ENCODE measurements at regions not wholly inside any gene's neighbourhood (a gene's known extent, or its start where the extent isn't known, plus 50 kb on each side); places are given as distances from the start of the nearest gene placed in this dataset.

GRCh38 chr7:115097175-115097671, 175.3 kb downstream of the MDFIC start:
- TF ChIP-seq CTCF (conservative IDR thresholded peaks at IDR 0.05; ENCODE audit: low read depth, low read length): no peak
- no peak overlapping the region for H3K4me3 ChIP-seq (ENCODE audit: low read depth, low read length)
- DNase-seq (ENCODE audit: low read depth): peak; percentile 87

- TF ChIP-seq CTCF (conservative IDR thresholded peaks at IDR 0.05; ENCODE audit: low read depth, low read length): peak; percentile 18
- H3K4me3 ChIP-seq (ENCODE audit: low read depth, low read length): no peak overlapping the region
- peak; percentile 52 for DNase-seq (ENCODE audit: low read depth)
Measured at GRCh38 chr7:115096262-115096661, 174.4 kb downstream of the MDFIC start.

- DNase-seq (ENCODE audit: low read depth): peak; percentile 75
- no peak overlapping the region for H3K4me3 ChIP-seq (ENCODE audit: low read depth, low read length)
- TF ChIP-seq CTCF (conservative IDR thresholded peaks at IDR 0.05; ENCODE audit: low read depth, low read length): no peak
Measured at GRCh38 chr7:115094163-115094562, 172.3 kb downstream of the MDFIC start.

DNA sequence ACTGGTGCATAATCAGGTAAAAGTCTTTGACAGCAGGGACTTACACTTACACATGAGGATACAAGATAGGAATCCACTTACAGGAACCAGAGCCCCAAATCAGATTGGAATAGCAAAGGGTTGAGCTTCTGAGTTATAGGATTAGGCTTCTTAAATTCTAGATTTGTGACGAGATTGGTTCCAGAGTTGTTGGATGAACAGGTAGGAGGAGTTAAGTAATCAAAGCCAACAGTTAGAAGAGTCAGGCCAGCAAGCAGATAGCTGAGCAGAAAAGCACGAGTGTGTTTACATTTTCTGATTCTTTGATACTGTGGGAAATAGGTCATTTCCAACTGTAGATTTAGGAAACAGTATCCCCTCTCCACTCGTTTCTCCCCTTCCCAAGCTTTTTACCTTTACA, 167.0 kb downstream of the MDFIC start:
- no peak for DNase-seq (ENCODE audit: low read depth)
- H3K4me3 ChIP-seq (ENCODE audit: low read depth, low read length): no peak overlapping the region
- TF ChIP-seq CTCF (conservative IDR thresholded peaks at IDR 0.05; ENCODE audit: low read depth, low read length): no peak

DNA sequence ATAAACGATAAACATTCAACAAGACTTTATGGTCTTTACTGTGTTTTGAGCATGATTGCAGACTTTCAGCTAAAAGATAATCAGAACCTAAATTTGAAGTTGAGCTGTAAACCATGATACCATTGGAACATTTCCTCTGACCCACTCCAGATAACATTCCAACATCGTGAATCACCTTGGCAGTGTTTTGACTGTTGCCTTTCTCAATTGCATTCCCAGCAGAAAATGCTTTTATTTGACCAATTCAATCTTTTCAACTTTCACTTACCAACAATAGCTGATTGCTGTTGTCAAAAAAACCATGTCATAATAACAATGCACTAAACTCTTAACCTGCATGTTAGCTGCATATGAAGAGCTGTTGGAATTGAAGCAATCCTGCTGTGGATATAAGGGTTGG, 165.5 kb downstream of the MDFIC start:
- DNase-seq (ENCODE audit: low read depth): peak; percentile 93
- no peak for TF ChIP-seq CTCF (conservative IDR thresholded peaks at IDR 0.05; ENCODE audit: low read depth, low read length)
- no peak overlapping the region for H3K4me3 ChIP-seq (ENCODE audit: low read depth, low read length)

DNA sequence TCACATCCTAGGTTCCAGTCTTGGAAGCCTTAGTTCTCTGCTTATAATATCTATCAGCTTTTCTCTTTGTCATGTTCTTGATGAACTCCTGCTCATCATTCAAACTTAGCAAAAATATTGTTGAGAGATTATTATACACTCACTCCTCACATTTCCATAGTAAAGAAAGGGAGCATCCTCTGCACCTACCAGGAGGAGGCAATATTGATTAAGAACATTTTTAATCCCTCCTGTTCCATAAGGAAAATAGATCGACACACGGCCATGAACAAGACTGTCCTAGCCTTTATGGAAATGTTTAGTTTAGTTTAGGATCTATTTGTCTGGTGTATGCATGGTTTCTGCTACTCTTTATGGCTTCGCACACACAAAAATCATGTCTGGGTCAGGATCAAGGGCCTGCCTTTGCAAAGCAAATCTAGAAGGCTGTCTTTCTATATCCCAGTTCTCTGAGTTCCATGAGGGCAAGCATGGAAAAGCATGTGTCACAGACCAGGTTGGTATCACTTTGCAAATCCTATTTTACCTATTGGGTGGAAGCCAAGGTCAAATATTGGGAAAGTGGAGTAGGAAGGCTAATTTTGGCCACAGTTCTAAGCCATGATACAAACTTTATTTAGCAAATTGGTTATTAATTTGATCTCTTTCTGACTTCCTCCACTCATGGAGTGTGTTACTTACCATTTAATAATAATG, 164.4 kb downstream of the MDFIC start:
- no peak for TF ChIP-seq CTCF (conservative IDR thresholded peaks at IDR 0.05; ENCODE audit: low read depth, low read length)
- H3K4me3 ChIP-seq (ENCODE audit: low read depth, low read length): no peak overlapping the region
- DNase-seq (ENCODE audit: low read depth): no peak

- no peak overlapping the region for H3K4me3 ChIP-seq (ENCODE audit: low read depth, low read length)
- DNase-seq (ENCODE audit: low read depth): no peak
- TF ChIP-seq CTCF (conservative IDR thresholded peaks at IDR 0.05; ENCODE audit: low read depth, low read length): no peak
Measured at GRCh38 chr7:115085421-115085820, 163.5 kb downstream of the MDFIC start.

All from choroid plexus epithelial cell (primary cell).